Mesendoderm (in vitro differentiated cells): ENCODE measurements at regions not wholly inside any gene's neighbourhood (a gene's known extent, or its start where the extent isn't known, plus 50 kb on each side); places are given as distances from the start of the nearest gene placed in this dataset.

Source experiments
- DNase-seq: peaks from one replicate; pipeline ENCODE4 v3.0.0; 2013
- H2AK5ac ChIP-seq: 2 replicates; pipeline ENCODE4 v1.6.1; 2013; ENCODE audit warnings: low read length, inconsistent platforms
- H2BK120ac ChIP-seq: 2 replicates; pipeline ENCODE4 v1.6.1; 2013; ENCODE audit warnings: low read depth, mild to moderate bottlenecking, low read length, moderate library complexity, mixed read lengths
- H2BK15ac ChIP-seq: replicated peaks from 2 replicates; pipeline ENCODE4 v1.6.1; 2013; ENCODE audit warnings: low read depth, mild to moderate bottlenecking, moderate library complexity
- H2BK5ac ChIP-seq: 2 replicates; pipeline ENCODE4 v1.6.1; 2013; ENCODE audit warnings: low read length, inconsistent platforms
- H3K18ac ChIP-seq: 2 replicates; pipeline ENCODE4 v1.6.1; 2013; ENCODE audit warnings: mild to moderate bottlenecking, low read length, mixed read lengths
- H3K23ac ChIP-seq: one replicate; pipeline ENCODE4 v1.6.1; 2013; ENCODE audit warnings: low read length
- H3K27ac ChIP-seq: 2 replicates; pipeline ENCODE4 v1.5.1; 2013; ENCODE audit warnings: low read depth, mild to moderate bottlenecking, inconsistent platforms, low read length, moderate library complexity
- H3K27me3 ChIP-seq: 2 replicates; pipeline ENCODE4 v1.6.1; 2013; ENCODE audit warnings: low read length, control low read depth, mild to moderate bottlenecking, inconsistent platforms; ENCODE audit not compliant: insufficient read depth, poor library complexity
- H3K36me3 ChIP-seq: 2 replicates; pipeline ENCODE4 v1.6.1; 2013; ENCODE audit warnings: low read length, inconsistent platforms; ENCODE audit not compliant: control insufficient read depth, insufficient read depth
- H3K4ac ChIP-seq: one replicate; pipeline ENCODE4 v1.6.1; 2013; ENCODE audit warnings: low read depth, mild to moderate bottlenecking, low read length, moderate library complexity
- H3K4me1 ChIP-seq: 2 replicates; pipeline ENCODE4 v1.6.1; 2013; ENCODE audit warnings: low read depth, low read length, inconsistent platforms; ENCODE audit not compliant: control insufficient read depth
- H3K4me2 ChIP-seq: 2 replicates; pipeline ENCODE4 v1.6.1; 2013; ENCODE audit warnings: low read length
- H3K4me3 ChIP-seq: 2 replicates; pipeline ENCODE4 v1.5.1; 2013; ENCODE audit warnings: mild to moderate bottlenecking, low read length
- H3K56ac ChIP-seq: one replicate; pipeline ENCODE4 v1.6.1; 2013; ENCODE audit warnings: low read length
- H3K79me1 ChIP-seq: 2 replicates; pipeline ENCODE4 v1.6.1; 2013; ENCODE audit warnings: low read length, inconsistent platforms
- H3K79me2 ChIP-seq: 2 replicates; pipeline ENCODE4 v1.6.1; 2013; ENCODE audit warnings: mild to moderate bottlenecking, low read length; ENCODE audit not compliant: control insufficient read depth, insufficient read depth
- H3K9ac ChIP-seq: 2 replicates; pipeline ENCODE4 v1.6.1; 2013; ENCODE audit warnings: low read length, inconsistent platforms
- H4K5ac ChIP-seq: one replicate; pipeline ENCODE4 v1.6.1; 2013; ENCODE audit warnings: low read length
- H4K8ac ChIP-seq: one replicate; pipeline ENCODE4 v1.6.1; 2013; ENCODE audit warnings: low read depth, mild to moderate bottlenecking, control low read depth, low read length, moderate library complexity
- WGBS: extraction: QIAGEN DNeasy Blood & Tissue Kit; methylation state at CpG from one replicate; pipeline ENCODE4 v1.1.7; 2013; ENCODE audit warnings: low lambda C conversion rate, missing lambda C conversion rate; ENCODE audit not compliant: insufficient coverage; ENCODE audit errors: extremely low coverage; 5-methylcytosine and 5-hydroxymethylcytosine counted together

DNA sequence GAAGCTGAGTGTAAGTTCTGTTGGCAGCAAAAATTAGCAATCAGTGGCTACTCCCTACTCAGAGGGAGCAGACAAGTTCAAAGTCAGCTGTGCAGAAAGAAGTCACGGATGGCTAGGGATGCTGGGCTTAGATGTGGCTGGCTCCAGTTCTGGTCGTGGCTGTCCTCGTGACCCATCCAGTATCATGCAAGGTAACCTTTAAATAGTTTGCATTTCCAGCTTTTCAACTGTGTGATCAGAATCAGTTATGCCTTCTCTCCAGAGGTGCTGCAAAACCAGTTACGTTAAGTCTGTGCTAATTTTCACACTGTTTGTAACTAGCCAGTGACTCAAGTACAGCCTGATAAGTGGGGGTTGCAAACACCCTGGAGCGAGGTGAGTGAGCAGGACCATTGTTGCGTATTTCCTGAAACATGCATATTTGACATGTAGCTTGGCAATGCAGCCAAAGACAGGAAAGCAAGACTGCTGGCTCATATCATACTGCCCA lies 302.4 kb downstream of the ATPSCKMT start:
- peaks cover 9% of the 10 kb centered on the region for H3K4me1 ChIP-seq
- no peaks in the 10 kb centered on the region for H3K36me3 ChIP-seq
- H2BK120ac ChIP-seq = no peak overlapping the region
- peak overlapping the region; percentile 20 for H3K9ac ChIP-seq
- no peak overlapping the region for H2AK5ac ChIP-seq
- H3K4ac ChIP-seq = no peak overlapping the region
- DNase-seq = peak; percentile 40
- no peak overlapping the region for H3K23ac ChIP-seq
- no peaks in the 10 kb centered on the region for H3K79me2 ChIP-seq
- H3K27me3 ChIP-seq = no peaks in the 10 kb centered on the region
- H2BK15ac ChIP-seq = no peak overlapping the region
- no peak overlapping the region for H4K5ac ChIP-seq
- H3K4me3 ChIP-seq = no peak overlapping the region
- H2BK5ac ChIP-seq = no peak overlapping the region
- H3K79me1 ChIP-seq = no peaks in the 10 kb centered on the region
- H3K56ac ChIP-seq = no peak overlapping the region
- no CpG with 5 or more reads among the region's 6 CpGs for WGBS
- no peak overlapping the region for H4K8ac ChIP-seq
- H3K18ac ChIP-seq = no peak overlapping the region
- no peak overlapping the region for H3K4me2 ChIP-seq
- H3K27ac ChIP-seq = no peak overlapping the region

DNA sequence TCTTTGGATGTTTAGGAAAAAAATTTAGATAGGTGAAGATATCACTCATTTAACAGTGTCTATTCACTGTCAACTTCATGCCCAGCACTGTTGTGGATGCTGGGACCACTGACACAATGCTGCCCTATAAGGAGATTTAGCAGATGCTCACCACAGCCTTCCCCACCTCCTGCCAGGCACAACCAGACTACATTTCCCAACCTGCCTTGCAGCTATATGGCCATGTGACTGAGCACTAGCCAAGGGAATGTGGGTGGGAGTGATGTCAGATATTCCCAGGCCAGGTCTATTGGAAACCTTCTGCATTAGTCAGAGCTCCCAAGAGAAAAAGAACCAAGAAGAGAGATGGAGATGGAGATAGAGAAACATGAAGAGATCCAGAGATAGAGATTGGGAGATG lies 302.6 kb upstream of the TAS2R1 start:
- Histone ChIP-seq H3K4ac (no peak overlapping the region), H3K36me3 (no peaks in the 10 kb centered on the region), H3K79me1 (no peaks in the 10 kb centered on the region), H3K56ac (no peak overlapping the region), H3K79me2 (no peaks in the 10 kb centered on the region), H2BK15ac (no peak overlapping the region), H3K27ac (no peak overlapping the region), H2BK120ac (no peak overlapping the region), H3K4me3 (no peak overlapping the region), H3K9ac (no peak overlapping the region), H4K5ac (no peak overlapping the region), H3K4me2 (no peak overlapping the region), H4K8ac (no peak overlapping the region), H3K4me1 (peaks cover 8% of the 10 kb centered on the region), H3K23ac (no peak overlapping the region), H3K27me3 (no peaks in the 10 kb centered on the region), H2AK5ac (no peak overlapping the region), H2BK5ac (no peak overlapping the region), H3K18ac (no peak overlapping the region)
- DNase-seq = peak; percentile 85

- no peak overlapping the region for H2BK15ac ChIP-seq
- H3K27ac ChIP-seq = no peak overlapping the region
- no peaks in the 10 kb centered on the region for H3K79me1 ChIP-seq
- H3K4me3 ChIP-seq = no peak overlapping the region
- no peak overlapping the region for H3K4ac ChIP-seq
- WGBS = no CpG with 5 or more reads among the region's 10 CpGs
- H4K8ac ChIP-seq = no peak overlapping the region
- no peak overlapping the region for H3K56ac ChIP-seq
- no peak overlapping the region for H3K9ac ChIP-seq
- no peak overlapping the region for H2BK5ac ChIP-seq
- no peak overlapping the region for H2BK120ac ChIP-seq
- peaks cover 10% of the 10 kb centered on the region for H3K4me1 ChIP-seq
- H4K5ac ChIP-seq = no peak overlapping the region
- no peak overlapping the region for H3K23ac ChIP-seq
- H3K36me3 ChIP-seq = no peaks in the 10 kb centered on the region
- H3K4me2 ChIP-seq = no peak overlapping the region
- DNase-seq = no peak
- no peak overlapping the region for H2AK5ac ChIP-seq
- no peak overlapping the region for H3K18ac ChIP-seq
- no peaks in the 10 kb centered on the region for H3K79me2 ChIP-seq
- no peaks in the 10 kb centered on the region for H3K27me3 ChIP-seq
Measured at GRCh38 chr5:9930156-9930555, 300.0 kb upstream of the TAS2R1 start.

GRCh38 chr5:9928326-9928725 lies 298.2 kb upstream of the TAS2R1 start:
- Histone ChIP-seq H3K56ac (peak overlapping the region; percentile 36), H3K9ac (no peak overlapping the region), H3K18ac (peak overlapping the region; percentile 44), H3K27ac (no peak overlapping the region), H4K5ac (no peak overlapping the region), H2BK15ac (no peak overlapping the region), H3K23ac (no peak overlapping the region), H3K36me3 (no peaks in the 10 kb centered on the region), H3K4me2 (no peak overlapping the region), H3K4ac (no peak overlapping the region), H2BK120ac (no peak overlapping the region), H3K27me3 (no peaks in the 10 kb centered on the region), H3K4me1 (peaks cover 10% of the 10 kb centered on the region), H2BK5ac (peak overlapping the region; percentile 20), H3K79me1 (no peaks in the 10 kb centered on the region), H3K79me2 (no peaks in the 10 kb centered on the region), H2AK5ac (no peak overlapping the region), H4K8ac (no peak overlapping the region), H3K4me3 (no peak overlapping the region)
- peak; percentile 48 for DNase-seq
- no CpG with 5 or more reads among the region's 6 CpGs for WGBS

GRCh38 chr5:9927521-9927997 lies 297.4 kb upstream of the TAS2R1 start:
- H3K23ac ChIP-seq = no peak overlapping the region
- H3K36me3 ChIP-seq = no peaks in the 10 kb centered on the region
- peak; percentile 59 for DNase-seq
- H3K18ac ChIP-seq = peak overlapping the region; percentile 44
- no peak overlapping the region for H2BK5ac ChIP-seq
- H3K27me3 ChIP-seq = no peaks in the 10 kb centered on the region
- H3K79me1 ChIP-seq = no peaks in the 10 kb centered on the region
- no peaks in the 10 kb centered on the region for H3K79me2 ChIP-seq
- peaks cover 10% of the 10 kb centered on the region for H3K4me1 ChIP-seq
- H2BK120ac ChIP-seq = no peak overlapping the region
- H3K56ac ChIP-seq = no peak overlapping the region
- H2AK5ac ChIP-seq = no peak overlapping the region
- no peak overlapping the region for H3K4me2 ChIP-seq
- H3K27ac ChIP-seq = no peak overlapping the region
- H2BK15ac ChIP-seq = no peak overlapping the region
- H4K5ac ChIP-seq = no peak overlapping the region
- no peak overlapping the region for H3K9ac ChIP-seq
- no CpG with 5 or more reads among the region's 4 CpGs for WGBS
- H4K8ac ChIP-seq = no peak overlapping the region
- no peak overlapping the region for H3K4ac ChIP-seq
- no peak overlapping the region for H3K4me3 ChIP-seq

DNA sequence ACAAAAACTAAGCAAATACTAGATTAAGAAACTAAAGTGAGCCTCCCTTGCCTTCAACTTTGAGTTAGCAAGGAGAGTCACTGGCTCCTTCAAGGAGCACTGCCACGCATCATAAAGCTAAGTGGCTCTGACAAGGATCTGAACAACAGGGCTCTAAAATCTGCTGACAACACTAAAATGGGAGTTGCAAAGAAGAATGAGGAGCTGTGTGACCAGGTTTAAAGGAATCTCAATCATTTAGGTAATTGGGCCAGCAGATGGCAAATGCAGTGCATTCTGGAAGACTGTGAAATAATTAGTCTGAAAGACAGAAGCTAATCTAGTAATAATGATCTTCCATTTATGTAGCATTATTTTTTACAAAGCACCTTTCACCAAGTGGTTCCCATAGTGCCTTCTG lies 297.0 kb upstream of the TAS2R1 start:
- H3K23ac ChIP-seq = no peak overlapping the region
- no peaks in the 10 kb centered on the region for H3K79me2 ChIP-seq
- no peak overlapping the region for H3K9ac ChIP-seq
- no peak overlapping the region for H2BK5ac ChIP-seq
- H2AK5ac ChIP-seq = no peak overlapping the region
- no peak overlapping the region for H3K27ac ChIP-seq
- H3K4me3 ChIP-seq = no peak overlapping the region
- H3K18ac ChIP-seq = no peak overlapping the region
- H4K5ac ChIP-seq = no peak overlapping the region
- no peaks in the 10 kb centered on the region for H3K36me3 ChIP-seq
- no peak overlapping the region for H3K4me2 ChIP-seq
- no peaks in the 10 kb centered on the region for H3K27me3 ChIP-seq
- no peak overlapping the region for H4K8ac ChIP-seq
- H2BK120ac ChIP-seq = no peak overlapping the region
- no peaks in the 10 kb centered on the region for H3K79me1 ChIP-seq
- peak; percentile 88 for DNase-seq
- no peak overlapping the region for H2BK15ac ChIP-seq
- no peak overlapping the region for H3K4ac ChIP-seq
- H3K4me1 ChIP-seq = peaks cover 10% of the 10 kb centered on the region
- WGBS = no CpG with 5 or more reads among the region's 1 CpG
- no peak overlapping the region for H3K56ac ChIP-seq
